ENCODE measurements at regions not wholly inside any gene's neighbourhood (a gene's known extent, or its start where the extent isn't known, plus 50 kb on each side); places are given as distances from the start of the nearest gene placed in this dataset.

DNA sequence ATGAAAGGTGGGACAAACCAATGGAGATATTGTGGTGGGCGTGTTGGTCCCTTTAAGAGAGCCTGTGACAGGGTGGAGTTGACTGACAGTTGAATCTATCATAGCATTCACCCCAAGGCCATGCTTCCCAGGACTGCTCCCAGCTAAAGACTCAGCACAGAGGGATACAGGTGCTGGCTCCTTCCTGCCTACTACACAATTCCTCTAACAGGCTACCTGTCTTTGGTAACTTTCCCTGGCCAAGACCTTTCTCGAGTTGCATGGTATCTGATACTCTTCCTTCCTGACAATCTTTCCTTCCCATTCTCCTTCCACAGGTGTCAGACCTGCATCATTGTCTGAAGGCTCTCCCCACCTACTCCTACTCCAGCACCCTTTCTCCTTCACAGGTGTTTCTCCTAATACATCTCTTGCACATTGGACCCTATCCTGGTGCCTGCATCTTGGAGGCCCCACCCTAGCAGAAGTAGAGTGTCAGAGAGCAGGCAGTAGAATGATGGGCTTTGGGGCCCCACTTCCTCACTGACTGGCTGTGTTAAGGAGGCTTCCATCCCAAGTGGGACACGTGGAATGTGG is 120.7 kb upstream of the ALDH1B1 start:
- no peaks in the 10 kb centered on the region for H3K4me1 ChIP-seq (ENCODE audit: insufficient read depth, low read length)
- H3K9ac ChIP-seq (ENCODE audit: low read depth, low read length): no peak overlapping the region
- no peaks in the 10 kb centered on the region for H3K36me3 ChIP-seq (ENCODE audit: insufficient read depth, low read depth, low read length)
- no peaks in the 10 kb centered on the region for H3K9me3 ChIP-seq (ENCODE audit: insufficient read depth, low read depth, low read length)
- H3K27me3 ChIP-seq (ENCODE audit: insufficient read depth, low read length): no peaks in the 10 kb centered on the region; the same call in 1 of the 2 replicates
- no peak overlapping the region for H3K27ac ChIP-seq (ENCODE audit: low read length)
- H3K4me3 ChIP-seq (ENCODE audit: low read length): no peak overlapping the region

DNA sequence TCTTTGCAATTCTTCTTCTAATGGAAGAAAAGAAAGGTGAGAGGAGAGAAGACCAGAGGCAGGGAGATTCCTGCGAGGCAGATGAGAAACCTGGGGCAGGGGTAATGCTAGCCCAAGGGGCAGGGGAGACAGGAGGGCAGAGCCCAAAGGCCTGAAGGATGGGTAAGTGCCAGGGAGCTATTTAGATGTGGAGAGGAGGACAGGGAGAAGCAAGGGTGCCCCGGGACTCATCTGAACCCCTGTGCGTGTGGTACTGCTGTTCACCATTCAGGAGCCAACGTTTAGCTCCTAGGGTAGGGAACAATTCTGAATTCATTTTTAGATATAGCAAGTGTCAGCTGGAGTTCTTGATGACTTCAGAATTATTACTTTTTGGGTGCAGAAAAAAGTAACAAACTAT is 122.7 kb upstream of the ALDH1B1 start:
- Histone ChIP-seq H3K27me3 (ENCODE audit: insufficient read depth, low read length) (no peaks in the 10 kb centered on the region; the same call in 1 of the 2 replicates), H3K9ac (ENCODE audit: low read depth, low read length) (no peak overlapping the region), H3K4me1 (ENCODE audit: insufficient read depth, low read length) (no peaks in the 10 kb centered on the region), H3K36me3 (ENCODE audit: insufficient read depth, low read depth, low read length) (no peaks in the 10 kb centered on the region), H3K4me3 (ENCODE audit: low read length) (no peak overlapping the region), H3K9me3 (ENCODE audit: insufficient read depth, low read depth, low read length) (no peaks in the 10 kb centered on the region), H3K27ac (ENCODE audit: low read length) (no peak overlapping the region)

GRCh38 chr9:38263532-38263931 is 129.0 kb upstream of the ALDH1B1 start:
- Histone ChIP-seq H3K27ac (ENCODE audit: low read length) (no peak overlapping the region), H3K36me3 (ENCODE audit: insufficient read depth, low read depth, low read length) (no peaks in the 10 kb centered on the region), H3K9ac (ENCODE audit: low read depth, low read length) (no peak overlapping the region), H3K4me1 (ENCODE audit: insufficient read depth, low read length) (no peaks in the 10 kb centered on the region), H3K27me3 (ENCODE audit: insufficient read depth, low read length) (no peaks in the 10 kb centered on the region), H3K9me3 (ENCODE audit: insufficient read depth, low read depth, low read length) (no peaks in the 10 kb centered on the region), H3K4me3 (ENCODE audit: low read length) (no peak overlapping the region)

DNA sequence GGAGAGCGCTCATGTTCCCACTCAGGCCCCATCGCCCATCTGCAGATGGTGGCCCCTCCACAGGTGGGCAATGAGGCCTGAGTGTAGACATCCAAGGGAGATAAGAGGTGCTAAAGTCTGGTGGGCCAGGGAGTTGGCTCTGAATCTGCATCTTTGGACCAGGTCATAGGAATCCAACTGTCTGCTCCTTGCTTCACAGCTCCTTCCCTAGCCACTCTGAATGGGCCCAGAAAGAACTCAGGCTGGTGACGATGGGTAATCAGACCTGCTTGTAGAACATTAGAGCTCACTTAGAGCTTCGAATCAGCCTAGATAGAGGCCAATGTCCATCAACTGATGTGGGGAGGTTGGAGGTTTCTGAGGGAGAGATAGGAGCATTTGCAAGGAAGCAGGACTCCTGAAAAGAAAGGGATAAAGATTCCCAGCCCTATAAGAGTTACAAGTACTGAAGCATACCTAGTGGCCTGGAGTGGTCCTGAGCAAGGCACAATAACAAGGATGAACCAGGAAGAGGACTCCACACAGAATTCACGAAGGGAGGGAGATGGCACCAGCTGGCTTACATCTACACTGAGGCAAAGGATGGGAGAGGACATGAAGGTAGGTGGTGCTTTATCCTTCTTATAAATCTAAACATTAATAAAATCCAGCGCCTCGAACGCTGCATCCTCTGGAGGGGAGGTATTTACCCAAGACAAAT is 132.8 kb upstream of the ALDH1B1 start:
- Histone ChIP-seq H3K27ac (ENCODE audit: low read length) (no peak overlapping the region), H3K9ac (ENCODE audit: low read depth, low read length) (no peak overlapping the region), H3K9me3 (ENCODE audit: insufficient read depth, low read depth, low read length) (no peaks in the 10 kb centered on the region), H3K36me3 (ENCODE audit: insufficient read depth, low read depth, low read length) (no peaks in the 10 kb centered on the region), H3K4me3 (ENCODE audit: low read length) (no peak overlapping the region), H3K4me1 (ENCODE audit: insufficient read depth, low read length) (no peaks in the 10 kb centered on the region), H3K27me3 (ENCODE audit: insufficient read depth, low read length) (no peaks in the 10 kb centered on the region; the same call in 1 of the 2 replicates)

- H3K9me3 ChIP-seq (ENCODE audit: insufficient read depth, low read depth, low read length): no peaks in the 10 kb centered on the region
- no peak overlapping the region for H3K9ac ChIP-seq (ENCODE audit: low read depth, low read length)
- no peak overlapping the region for H3K27ac ChIP-seq (ENCODE audit: low read length)
- H3K4me1 ChIP-seq (ENCODE audit: insufficient read depth, low read length): no peaks in the 10 kb centered on the region
- H3K4me3 ChIP-seq (ENCODE audit: low read length): no peak overlapping the region
- H3K36me3 ChIP-seq (ENCODE audit: insufficient read depth, low read depth, low read length): no peaks in the 10 kb centered on the region
- H3K27me3 ChIP-seq (ENCODE audit: insufficient read depth, low read length): no peaks in the 10 kb centered on the region; the same call in 1 of the 2 replicates
Measured at GRCh38 chr9:38259056-38259455, 133.4 kb upstream of the ALDH1B1 start.

- no peak overlapping the region for H3K9ac ChIP-seq (ENCODE audit: low read depth, low read length)
- no peaks in the 10 kb centered on the region for H3K9me3 ChIP-seq (ENCODE audit: insufficient read depth, low read depth, low read length)
- H3K4me1 ChIP-seq (ENCODE audit: insufficient read depth, low read length): no peaks in the 10 kb centered on the region
- no peak overlapping the region for H3K4me3 ChIP-seq (ENCODE audit: low read length)
- H3K27ac ChIP-seq (ENCODE audit: low read length): no peak overlapping the region
- H3K27me3 ChIP-seq (ENCODE audit: insufficient read depth, low read length): no peaks in the 10 kb centered on the region; the same call in 1 of the 2 replicates
- H3K36me3 ChIP-seq (ENCODE audit: insufficient read depth, low read depth, low read length): no peaks in the 10 kb centered on the region
Measured at GRCh38 chr9:38257626-38258215, 134.8 kb upstream of the ALDH1B1 start.

- Histone ChIP-seq H3K27me3 (ENCODE audit: insufficient read depth, low read length) (no peaks in the 10 kb centered on the region; the same call in 1 of the 2 replicates), H3K4me1 (ENCODE audit: insufficient read depth, low read length) (no peaks in the 10 kb centered on the region), H3K9me3 (ENCODE audit: insufficient read depth, low read depth, low read length) (no peaks in the 10 kb centered on the region), H3K36me3 (ENCODE audit: insufficient read depth, low read depth, low read length) (no peaks in the 10 kb centered on the region), H3K4me3 (ENCODE audit: low read length) (no peak overlapping the region), H3K27ac (ENCODE audit: low read length) (no peak overlapping the region), H3K9ac (ENCODE audit: low read depth, low read length) (no peak overlapping the region)
Measured at GRCh38 chr9:38256461-38256860, 136.0 kb upstream of the ALDH1B1 start.

DNA sequence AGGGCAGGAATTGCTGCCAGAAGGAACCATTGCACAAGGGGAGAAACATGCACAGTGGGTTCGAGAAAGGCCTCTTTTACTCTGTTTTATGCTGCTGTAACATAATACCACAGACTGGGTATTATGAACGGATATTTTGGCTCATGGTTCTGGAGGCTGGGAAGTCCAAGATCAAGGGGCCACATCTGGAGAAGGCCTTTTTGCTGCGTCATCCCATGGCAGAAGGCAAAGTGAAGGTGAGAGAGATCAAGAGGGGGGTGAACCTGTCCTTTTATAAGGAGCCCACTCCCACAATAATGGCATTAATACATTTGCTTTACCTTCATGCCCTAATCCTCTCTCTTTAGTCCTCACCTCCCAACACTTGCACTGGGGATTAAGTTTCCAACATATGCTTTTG is 136.9 kb upstream of the ALDH1B1 start:
- Histone ChIP-seq H3K27ac (ENCODE audit: low read length) (no peak overlapping the region), H3K4me1 (ENCODE audit: insufficient read depth, low read length) (no peaks in the 10 kb centered on the region), H3K27me3 (ENCODE audit: insufficient read depth, low read length) (no peaks in the 10 kb centered on the region; the same call in 1 of the 2 replicates), H3K9ac (ENCODE audit: low read depth, low read length) (no peak overlapping the region), H3K9me3 (ENCODE audit: insufficient read depth, low read depth, low read length) (no peaks in the 10 kb centered on the region), H3K36me3 (ENCODE audit: insufficient read depth, low read depth, low read length) (no peaks in the 10 kb centered on the region), H3K4me3 (ENCODE audit: low read length) (no peak overlapping the region)

DNA sequence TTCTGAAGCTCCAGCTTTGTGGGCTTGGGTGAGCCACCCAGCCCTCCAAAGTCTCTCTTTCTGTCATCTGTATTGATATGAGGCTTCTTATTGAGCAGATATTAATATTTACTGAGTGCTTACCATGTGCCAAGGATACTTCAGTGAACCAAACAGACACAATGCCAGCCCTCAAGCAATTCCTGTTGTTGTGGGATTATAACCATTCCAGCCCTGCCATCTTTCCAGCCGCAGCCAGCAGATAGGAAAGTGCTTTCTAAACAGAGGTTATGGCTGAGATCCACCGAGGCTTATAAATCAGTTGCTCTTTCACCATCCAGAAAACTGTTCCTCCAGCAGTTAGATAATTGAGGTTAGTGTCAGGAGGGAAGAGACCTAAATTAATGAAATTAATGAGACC is 137.7 kb upstream of the ALDH1B1 start:
- Histone ChIP-seq H3K4me1 (ENCODE audit: insufficient read depth, low read length) (no peaks in the 10 kb centered on the region), H3K36me3 (ENCODE audit: insufficient read depth, low read depth, low read length) (no peaks in the 10 kb centered on the region), H3K9me3 (ENCODE audit: insufficient read depth, low read depth, low read length) (no peaks in the 10 kb centered on the region), H3K4me3 (ENCODE audit: low read length) (no peak overlapping the region), H3K27me3 (ENCODE audit: insufficient read depth, low read length) (no peaks in the 10 kb centered on the region; the same call in 1 of the 2 replicates), H3K27ac (ENCODE audit: low read length) (no peak overlapping the region), H3K9ac (ENCODE audit: low read depth, low read length) (no peak overlapping the region)

- H3K27ac ChIP-seq (ENCODE audit: low read length): no peak overlapping the region
- no peaks in the 10 kb centered on the region for H3K36me3 ChIP-seq (ENCODE audit: insufficient read depth, low read depth, low read length)
- H3K4me1 ChIP-seq (ENCODE audit: insufficient read depth, low read length): no peaks in the 10 kb centered on the region
- H3K9me3 ChIP-seq (ENCODE audit: insufficient read depth, low read depth, low read length): no peaks in the 10 kb centered on the region
- H3K4me3 ChIP-seq (ENCODE audit: low read length): no peak overlapping the region
- H3K9ac ChIP-seq (ENCODE audit: low read depth, low read length): no peak overlapping the region
- peaks cover 4% of the 10 kb centered on the region; the same call in 1 of the 2 replicates for H3K27me3 ChIP-seq (ENCODE audit: insufficient read depth, low read length)
Measured at GRCh38 chr9:38254151-38254550, 138.4 kb upstream of the ALDH1B1 start.

DNA sequence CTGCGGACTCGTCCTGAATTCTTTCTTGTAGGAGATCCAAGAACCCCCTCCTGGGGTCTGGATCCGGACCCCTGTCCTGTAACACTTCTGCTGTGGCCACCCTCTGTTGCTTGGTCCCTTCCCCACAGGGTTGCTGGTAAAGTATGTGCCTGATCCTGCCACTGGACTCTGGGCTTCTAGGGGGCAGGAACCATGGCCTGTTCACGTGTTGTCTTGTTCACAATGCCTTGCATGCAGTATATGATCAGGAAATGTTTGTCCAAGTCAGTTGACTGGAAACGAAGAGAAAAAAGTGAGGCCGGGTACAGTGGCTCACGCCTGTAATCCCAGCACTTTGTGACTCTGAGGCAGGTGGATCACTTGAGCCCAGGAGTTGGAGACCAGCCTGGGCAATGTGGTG is 139.3 kb upstream of the ALDH1B1 start:
- H3K9me3 ChIP-seq (ENCODE audit: insufficient read depth, low read depth, low read length): no peaks in the 10 kb centered on the region

More for the DNA sequence above, 139.3 kb upstream of the ALDH1B1 start:
- Histone ChIP-seq H3K27me3 (ENCODE audit: insufficient read depth, low read length) (peaks cover 8% of the 10 kb centered on the region; the same call in 1 of the 2 replicates), H3K36me3 (ENCODE audit: insufficient read depth, low read depth, low read length) (no peaks in the 10 kb centered on the region), H3K4me3 (ENCODE audit: low read length) (no peak overlapping the region), H3K27ac (ENCODE audit: low read length) (no peak overlapping the region), H3K9ac (ENCODE audit: low read depth, low read length) (no peak overlapping the region), H3K4me1 (ENCODE audit: insufficient read depth, low read length) (no peaks in the 10 kb centered on the region)
